DMS153 treated with DMSO at 0.1 percent for 48 hours (cell line): ENCODE measurements at regions not wholly inside any gene's neighbourhood (a gene's known extent, or its start where the extent isn't known, plus 50 kb on each side); places are given as distances from the start of the nearest gene placed in this dataset.
"Not testable (repeated sequence)": the region's sequence is repeated elsewhere in the genome, so short reads cannot be mapped to it uniquely, and the experiment has no call there.

Experiments
- DNase-seq: peaks from one replicate; lab custom pipeline; 2025; ENCODE audit not compliant: unreplicated experiment; lab: John Stamatoyannopoulos, UW

GRCh38 chr21:27949093-27949492, 982.2 kb upstream of the ADAMTS5 start:
- DNase-seq: not testable (repeated sequence)

GRCh38 chr21:27930108-27930767, 963.4 kb upstream of the ADAMTS5 start:
- DNase-seq: not testable (repeated sequence)

- DNase-seq: not testable (repeated sequence)
These were observed 962.3 kb upstream of the ADAMTS5 start for GRCh38 chr21:27929179-27929578.

- not testable (repeated sequence) for DNase-seq
These were observed 961.7 kb upstream of the ADAMTS5 start for GRCh38 chr21:27928534-27929115.

- DNase-seq: not testable (repeated sequence)
These were observed 954.5 kb upstream of the ADAMTS5 start for GRCh38 chr21:27921421-27921820.

- not testable (repeated sequence) for DNase-seq
These were observed 951.1 kb upstream of the ADAMTS5 start for GRCh38 chr21:27917966-27918365.

- not testable (repeated sequence) for DNase-seq
These were observed 949.4 kb upstream of the ADAMTS5 start for GRCh38 chr21:27916326-27916725.

- DNase-seq: not testable (repeated sequence)
These were observed 945.2 kb upstream of the ADAMTS5 start for GRCh38 chr21:27912133-27912532.

GRCh38 chr21:27909487-27909886, 942.6 kb upstream of the ADAMTS5 start:
- not testable (repeated sequence) for DNase-seq

GRCh38 chr21:27908816-27909215, 941.9 kb upstream of the ADAMTS5 start:
- not testable (repeated sequence) for DNase-seq

GRCh38 chr21:27902904-27903303, 936.0 kb upstream of the ADAMTS5 start:
- not testable (repeated sequence) for DNase-seq

GRCh38 chr21:27893619-27894018, 926.7 kb upstream of the ADAMTS5 start:
- not testable (repeated sequence) for DNase-seq

- DNase-seq: not testable (repeated sequence)
These were observed 924.6 kb upstream of the ADAMTS5 start for GRCh38 chr21:27891495-27891894.

- not testable (repeated sequence) for DNase-seq
These were observed 921.0 kb upstream of the ADAMTS5 start for GRCh38 chr21:27887808-27888455.

GRCh38 chr21:27885296-27885711, 918.4 kb upstream of the ADAMTS5 start:
- DNase-seq: no peak

GRCh38 chr21:27881331-27881730, 914.4 kb upstream of the ADAMTS5 start:
- DNase-seq: not testable (repeated sequence)

- DNase-seq: not testable (repeated sequence)
These were observed 905.5 kb upstream of the ADAMTS5 start for GRCh38 chr21:27872411-27872810.

GRCh38 chr21:27870755-27871154, 903.9 kb upstream of the ADAMTS5 start:
- DNase-seq: not testable (repeated sequence)

- DNase-seq: not testable (repeated sequence)
These were observed 893.5 kb upstream of the ADAMTS5 start for GRCh38 chr21:27860314-27860955.

GRCh38 chr21:27858053-27858825, 891.4 kb upstream of the ADAMTS5 start:
- DNase-seq: not testable (repeated sequence)

- not testable (repeated sequence) for DNase-seq
These were observed 890.1 kb upstream of the ADAMTS5 start for GRCh38 chr21:27856988-27857387.
